Cardiac muscle cell (in vitro differentiated cells and primary cell): ENCODE measurements at regions not wholly inside any gene's neighbourhood (a gene's known extent, or its start where the extent isn't known, plus 50 kb on each side); places are given as distances from the start of the nearest gene placed in this dataset.

Source experiments
- DNase-seq, 2 donors: peaks; one replicate each; pipeline versions ENCODE4 v3.0.0 to v3.0.0-alpha.2; 2010 to 2017; ENCODE audit warnings: low read depth in 1 of 2, low spot score in 1 of 2
- H3K27ac ChIP-seq: fragments of 200-600 bp; sonication (generic); 2 replicates; pipeline ENCODE4 v1.5.1; 2016
- H3K27me3 ChIP-seq: fragments of 200-600 bp; sonication (generic); 2 replicates; pipeline ENCODE4 v1.6.0; 2016; ENCODE audit warnings: control low read depth
- H3K36me3 ChIP-seq: fragments of 200-600 bp; sonication (generic); 2 replicates; pipeline ENCODE4 v1.5.1; 2016; ENCODE audit warnings: control low read depth
- H3K4me1 ChIP-seq: fragments of 200-600 bp; sonication (generic); 2 replicates; pipeline ENCODE4 v1.8.1; 2017; ENCODE audit warnings: low read depth, mild to moderate bottlenecking, mixed run types
- H3K4me3 ChIP-seq: fragments of 200-600 bp; sonication (generic); 2 replicates; pipeline ENCODE4 v1.5.1; 2016; ENCODE audit warnings: mild to moderate bottlenecking
- H3K9me3 ChIP-seq: fragments of 200-600 bp; sonication (generic); 2 replicates; pipeline ENCODE4 v1.5.1; 2017; ENCODE audit warnings: low read depth, mild to moderate bottlenecking, control low read depth
- CTCF ChIP-seq: IDR thresholded peaks from 2 replicates; pipeline ENCODE4 v1.5.1; 2012; ENCODE audit warnings: low read depth, mild to moderate bottlenecking, low read length

GRCh38 chr4:181976764-181977163, 266.4 kb upstream of the TENM3 start:
- H3K36me3 ChIP-seq: no peaks in the 10 kb centered on the region
- no peaks in the 10 kb centered on the region for H3K9me3 ChIP-seq
- no peaks in the 10 kb centered on the region for H3K4me1 ChIP-seq
- H3K4me3 ChIP-seq: no peak overlapping the region
- no peak for DNase-seq
- no peak overlapping the region for H3K27ac ChIP-seq
- TF ChIP-seq CTCF: no peak
- H3K27me3 ChIP-seq: no peaks in the 10 kb centered on the region

- Histone ChIP-seq H3K4me1 (no peaks in the 10 kb centered on the region), H3K9me3 (no peaks in the 10 kb centered on the region), H3K27me3 (peaks cover 19% of the 10 kb centered on the region), H3K36me3 (no peaks in the 10 kb centered on the region), H3K27ac (no peak overlapping the region), H3K4me3 (no peak overlapping the region)
- TF ChIP-seq CTCF: no peak
- no peak for DNase-seq
Measured at GRCh38 chr4:181982437-181982836, 260.8 kb upstream of the TENM3 start.

GRCh38 chr4:181982856-181983255, 260.3 kb upstream of the TENM3 start:
- TF ChIP-seq CTCF: no peak
- no peaks in the 10 kb centered on the region for H3K36me3 ChIP-seq
- no peak for DNase-seq
- H3K27ac ChIP-seq: no peak overlapping the region
- no peak overlapping the region for H3K4me3 ChIP-seq
- H3K4me1 ChIP-seq: no peaks in the 10 kb centered on the region
- H3K27me3 ChIP-seq: peaks cover 20% of the 10 kb centered on the region
- H3K9me3 ChIP-seq: no peaks in the 10 kb centered on the region

GRCh38 chr4:181987392-181987791, 255.8 kb upstream of the TENM3 start:
- no peaks in the 10 kb centered on the region for H3K4me1 ChIP-seq
- peaks cover 20% of the 10 kb centered on the region for H3K27me3 ChIP-seq
- H3K27ac ChIP-seq: no peak overlapping the region
- H3K9me3 ChIP-seq: no peaks in the 10 kb centered on the region
- no peak for DNase-seq
- H3K36me3 ChIP-seq: no peaks in the 10 kb centered on the region
- H3K4me3 ChIP-seq: no peak overlapping the region
- TF ChIP-seq CTCF: no peak

GRCh38 chr4:181989071-181989470, 254.1 kb upstream of the TENM3 start:
- no peaks in the 10 kb centered on the region for H3K36me3 ChIP-seq
- H3K9me3 ChIP-seq: no peaks in the 10 kb centered on the region
- peaks cover 20% of the 10 kb centered on the region for H3K27me3 ChIP-seq
- H3K27ac ChIP-seq: no peak overlapping the region
- no peak for DNase-seq
- no peak for TF ChIP-seq CTCF
- H3K4me1 ChIP-seq: no peaks in the 10 kb centered on the region
- H3K4me3 ChIP-seq: no peak overlapping the region
